DMS79 treated with DMSO at 0.1 percent for 48 hours (cell line): ENCODE measurements at regions not wholly inside any gene's neighbourhood (a gene's known extent, or its start where the extent isn't known, plus 50 kb on each side); places are given as distances from the start of the nearest gene placed in this dataset.
"Not testable (repeated sequence)": the region's sequence is repeated elsewhere in the genome, so short reads cannot be mapped to it uniquely, and the experiment has no call there.

Source experiments
- DNase-seq: peaks from one replicate; lab custom pipeline; 2025; lab: John Stamatoyannopoulos, UW

DNA sequence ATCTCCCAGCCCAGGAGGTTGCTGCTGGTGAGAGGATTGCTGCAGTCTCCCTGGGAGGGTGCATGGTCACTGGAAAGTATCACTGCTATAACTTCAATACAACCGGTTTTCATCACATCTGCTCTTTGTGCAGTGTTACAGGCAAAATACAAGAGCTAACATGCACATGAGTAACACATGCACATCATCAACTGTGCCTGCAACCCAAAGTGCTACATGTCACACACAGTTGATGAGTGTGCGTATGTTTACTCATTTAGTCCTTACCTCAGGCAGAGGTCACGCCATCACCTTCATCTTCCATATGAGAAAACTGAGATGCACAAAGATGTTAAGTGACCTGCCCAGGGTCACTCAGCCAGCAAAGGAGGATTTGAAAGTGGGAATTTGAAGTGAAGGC lies 277.7 kb downstream of the FAM72C start:
- no peak for DNase-seq

- DNase-seq: no peak
These were observed 279.7 kb downstream of the FAM72C start for GRCh38 chr1:143691971-143692529.

- no peak for DNase-seq
These were observed 280.3 kb downstream of the FAM72C start for GRCh38 chr1:143691400-143691891.

DNA sequence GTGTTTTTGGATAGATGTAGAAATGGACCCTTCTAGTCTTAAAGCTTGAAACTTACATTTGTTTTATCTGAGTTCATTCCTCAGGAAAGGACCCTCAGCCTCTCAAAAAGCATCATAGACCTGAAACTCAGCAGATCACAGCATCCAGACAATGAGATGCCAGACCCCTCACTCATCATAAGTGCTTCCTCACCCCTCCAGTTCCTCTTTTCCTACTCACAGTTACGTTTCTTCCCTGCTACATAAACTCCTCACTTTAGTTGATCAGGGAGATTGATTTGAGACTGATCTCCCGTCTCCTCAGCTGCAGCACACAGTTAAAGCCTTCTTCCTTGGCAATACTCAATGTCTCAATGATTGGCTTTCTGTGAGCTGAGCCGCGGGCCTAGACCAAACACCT lies 282.0 kb downstream of the FAM72C start:
- no peak for DNase-seq

- no peak for DNase-seq
These were observed 291.5 kb downstream of the FAM72C start for GRCh38 chr1:143680304-143680703.

DNA sequence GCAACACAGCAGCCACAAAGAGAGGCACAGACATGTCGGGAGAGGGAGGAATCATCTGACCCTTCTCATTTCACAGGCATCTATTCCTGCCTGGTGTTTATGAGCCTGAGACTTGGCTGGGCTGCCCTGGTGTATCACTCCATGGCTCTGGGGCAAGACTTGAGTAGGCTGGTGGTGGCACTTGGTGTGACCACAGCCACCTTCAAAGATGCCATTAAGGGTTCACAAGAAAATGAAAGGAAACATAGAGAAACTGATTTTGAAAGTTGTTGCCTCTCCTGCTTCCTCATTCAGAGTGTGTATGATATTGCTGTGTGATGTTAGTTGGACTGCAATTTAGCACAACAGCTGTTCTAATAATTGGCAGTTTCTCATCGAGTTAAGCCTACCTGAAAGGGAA lies 298.8 kb downstream of the FAM72C start:
- DNase-seq: no peak

DNA sequence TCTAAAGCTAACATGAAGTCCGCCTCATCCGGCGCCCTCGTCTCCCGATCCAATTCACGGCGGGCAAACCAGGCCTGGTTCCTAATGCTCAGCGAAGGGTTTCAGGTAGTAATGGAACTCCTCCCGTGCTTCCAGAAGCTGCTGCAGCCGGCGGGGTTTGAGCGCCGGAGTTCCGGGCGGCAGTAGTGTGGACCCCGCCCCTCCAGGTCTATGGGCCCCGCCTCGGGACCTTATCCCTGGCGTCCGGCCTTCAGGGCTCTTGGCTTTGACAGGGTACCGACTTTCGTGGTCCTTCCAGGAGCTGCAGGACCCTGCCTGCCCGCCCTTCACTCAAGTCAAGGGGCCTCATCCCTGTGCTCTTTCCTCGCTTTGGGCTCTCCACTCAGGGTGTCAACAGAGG lies 304.1 kb downstream of the FAM72C start:
- no peak for DNase-seq

DNA sequence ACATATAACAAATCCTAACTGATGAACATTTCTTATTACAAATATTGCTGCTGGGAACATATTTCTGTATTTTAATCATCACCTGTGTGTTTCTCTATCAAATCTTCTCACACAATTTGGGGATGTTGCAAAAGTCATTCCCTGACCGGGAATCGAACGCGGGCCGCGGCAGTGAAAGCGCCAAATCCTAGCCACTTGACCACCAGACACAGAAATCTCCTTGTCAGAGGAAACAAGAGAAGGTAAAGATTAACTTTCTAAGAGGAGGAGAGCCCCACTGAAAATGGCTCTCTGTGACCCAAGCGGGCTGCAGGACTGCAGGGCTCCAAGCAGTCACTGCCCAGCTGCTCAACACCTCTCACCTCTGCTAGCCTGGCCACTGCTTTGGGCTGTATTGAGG lies 304.9 kb downstream of the FAM72C start:
- DNase-seq: no peak

DNA sequence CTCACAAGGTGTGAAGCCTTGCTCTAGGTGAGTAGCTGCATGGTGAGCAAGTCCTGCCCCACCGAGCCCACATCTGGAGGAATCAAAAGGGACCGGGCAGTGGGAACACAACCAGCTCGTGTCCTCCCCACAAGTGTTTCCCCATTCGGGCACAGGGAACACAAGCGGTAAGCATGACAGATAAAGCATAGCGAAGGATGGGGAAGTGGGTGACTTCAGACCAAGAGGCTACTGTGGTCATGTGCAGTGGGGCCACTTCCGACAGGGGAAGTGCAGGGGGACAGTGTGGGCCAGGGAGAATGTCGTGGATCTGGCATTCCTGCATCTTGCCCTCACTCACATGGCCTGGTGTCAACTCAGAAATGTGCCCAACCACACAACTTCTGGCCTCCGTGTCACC lies 306.2 kb downstream of the FAM72C start:
- DNase-seq: no peak

DNA sequence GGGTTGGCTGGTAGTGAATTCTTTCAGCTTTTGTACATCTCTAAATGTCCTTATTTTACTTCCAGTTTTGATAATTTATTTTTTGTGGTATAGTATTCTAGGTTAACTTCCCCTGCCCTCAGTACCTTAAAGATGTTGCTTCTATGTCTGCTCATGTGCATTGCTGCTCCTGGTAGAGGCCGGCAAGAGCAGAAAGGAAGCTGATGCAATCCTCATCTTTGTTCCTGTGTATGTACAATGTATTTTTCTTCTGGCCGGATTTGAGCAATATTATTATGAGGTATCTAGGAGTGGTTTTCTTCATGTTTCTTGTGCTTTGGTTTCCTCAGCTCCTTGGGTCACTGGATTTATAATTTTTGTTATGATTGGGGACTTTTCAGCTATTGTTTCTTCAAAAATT lies 308.7 kb downstream of the FAM72C start:
- DNase-seq: not testable (repeated sequence)

- DNase-seq: no peak
These were observed 310.2 kb downstream of the FAM72C start for GRCh38 chr1:143661418-143662101.

DNA sequence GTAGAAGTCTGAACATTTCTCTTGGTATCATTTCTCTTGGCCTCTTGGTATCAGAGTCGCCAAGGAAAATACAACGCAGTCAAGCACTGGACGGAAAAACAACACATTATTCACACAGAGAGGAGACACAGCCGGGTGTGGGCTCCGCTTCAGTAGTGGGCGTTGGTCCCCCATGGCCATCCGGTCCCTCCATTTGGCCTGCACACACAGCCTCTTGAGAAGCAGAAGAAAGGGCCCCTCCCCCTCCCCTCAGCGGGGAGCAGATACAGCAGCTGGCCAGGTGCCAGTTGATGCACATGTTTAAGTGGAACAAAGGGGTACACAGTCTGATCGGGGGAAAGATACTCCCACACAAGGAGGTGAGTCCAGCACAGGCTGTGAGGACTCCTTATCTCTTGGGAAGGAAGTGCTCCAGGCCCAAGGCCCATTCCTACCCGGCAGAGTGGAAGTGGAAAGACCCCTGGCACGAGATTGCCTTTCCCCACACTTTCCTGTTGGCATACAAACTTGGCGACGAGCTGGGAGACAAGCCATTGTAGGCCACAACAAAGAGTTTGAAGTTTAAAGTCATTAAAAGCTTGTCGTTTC lies 311.3 kb downstream of the FAM72C start:
- DNase-seq: no peak

GRCh38 chr1:143653429-143653802 lies 318.4 kb downstream of the FAM72C start:
- DNase-seq: no peak

GRCh38 chr1:143652744-143653428 lies 318.9 kb downstream of the FAM72C start:
- DNase-seq: no peak

DNA sequence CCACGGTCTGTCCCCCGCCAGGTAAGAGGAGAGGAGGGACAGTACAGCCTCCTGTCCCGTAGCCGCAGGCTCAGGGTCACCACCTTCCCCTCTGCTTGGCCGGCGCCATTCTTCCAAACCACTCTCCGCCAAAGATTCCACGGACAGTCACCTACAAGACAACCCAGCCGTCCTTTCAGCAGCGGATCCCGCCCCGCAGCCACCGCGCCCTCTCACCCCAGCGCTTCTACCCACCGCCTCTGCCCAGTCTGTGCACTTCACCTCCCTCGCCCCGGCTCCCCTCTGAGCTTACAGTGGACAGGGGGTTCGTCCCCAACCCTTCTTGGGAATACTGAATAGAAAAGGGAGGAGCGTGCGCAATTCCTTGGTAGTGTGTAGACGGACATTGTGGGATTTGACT lies 319.6 kb downstream of the FAM72C start:
- DNase-seq: no peak

GRCh38 chr1:143651350-143651992 lies 320.3 kb downstream of the FAM72C start:
- DNase-seq: no peak

DNA sequence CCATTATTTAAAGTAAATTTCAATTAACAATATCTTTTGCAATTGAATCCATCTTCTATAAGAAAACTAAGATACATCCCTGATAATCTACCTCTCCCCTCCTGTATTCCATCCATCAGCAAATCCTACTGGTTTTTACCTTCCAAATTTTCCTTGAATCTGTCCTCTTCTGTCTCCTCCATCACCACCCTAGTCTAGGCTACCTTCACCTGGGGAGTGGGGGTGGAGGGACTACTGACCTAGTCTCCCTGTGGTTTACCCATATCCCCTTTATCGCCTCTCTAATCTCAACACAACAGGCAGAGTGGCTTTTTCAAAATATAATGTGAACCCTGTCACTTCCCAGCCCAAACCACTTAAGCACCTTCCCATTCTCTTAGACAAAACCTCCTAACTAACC lies 327.8 kb downstream of the FAM72C start:
- not testable (repeated sequence) for DNase-seq

- no peak for DNase-seq
These were observed 328.5 kb downstream of the FAM72C start for GRCh38 chr1:143643148-143643885.

GRCh38 chr1:143625886-143626285 lies 345.9 kb downstream of the FAM72C start:
- DNase-seq: no peak

GRCh38 chr1:143619851-143620250 lies 351.9 kb downstream of the FAM72C start:
- no peak for DNase-seq

GRCh38 chr1:143611159-143611558 lies 360.6 kb downstream of the FAM72C start:
- DNase-seq: no peak

- no peak for DNase-seq
These were observed 361.6 kb downstream of the FAM72C start for GRCh38 chr1:143610196-143610595.
